ENCODE measurements at regions not wholly inside any gene's neighbourhood (a gene's known extent, or its start where the extent isn't known, plus 50 kb on each side); places are given as distances from the start of the nearest gene placed in this dataset.
A peak's percentile ranks its signal among the peaks of the same experiment; 100 is the strongest.

- no peak overlapping the region for H3K4me3 ChIP-seq (ENCODE audit: low read depth in 1 of 3, low read length in 3 of 3)
- H3K36me3 ChIP-seq (ENCODE audit: control insufficient read depth in 4 of 4, insufficient read depth in 3 of 4, low read depth in 1 of 4, low read length in 3 of 4), result no peaks in the 10 kb centered on the region
- DNase-seq (ENCODE audit: low spot score), result no peak
- no peak overlapping the region for H3K9ac ChIP-seq (ENCODE audit: low read depth in 1 of 2, low read length in 2 of 2)
- no peak overlapping the region for H3K27ac ChIP-seq (ENCODE audit: low read depth in 1 of 2, low read length in 2 of 2)
- H3K9me3 ChIP-seq (ENCODE audit: control insufficient read depth in 4 of 4, low read length in 3 of 4), result no peaks in the 10 kb centered on the region
- peaks cover 0 to 4% (median 0%) of the 10 kb centered on the region in 4 donors for H3K27me3 ChIP-seq (ENCODE audit: control insufficient read depth in 4 of 4, insufficient read depth in 4 of 4, low read length in 3 of 4)
- no peaks in the 10 kb centered on the region for H3K4me1 ChIP-seq (ENCODE audit: control insufficient read depth in 4 of 4, insufficient read depth in 4 of 4, low read length in 3 of 4)
- TF ChIP-seq, protein P1, sequence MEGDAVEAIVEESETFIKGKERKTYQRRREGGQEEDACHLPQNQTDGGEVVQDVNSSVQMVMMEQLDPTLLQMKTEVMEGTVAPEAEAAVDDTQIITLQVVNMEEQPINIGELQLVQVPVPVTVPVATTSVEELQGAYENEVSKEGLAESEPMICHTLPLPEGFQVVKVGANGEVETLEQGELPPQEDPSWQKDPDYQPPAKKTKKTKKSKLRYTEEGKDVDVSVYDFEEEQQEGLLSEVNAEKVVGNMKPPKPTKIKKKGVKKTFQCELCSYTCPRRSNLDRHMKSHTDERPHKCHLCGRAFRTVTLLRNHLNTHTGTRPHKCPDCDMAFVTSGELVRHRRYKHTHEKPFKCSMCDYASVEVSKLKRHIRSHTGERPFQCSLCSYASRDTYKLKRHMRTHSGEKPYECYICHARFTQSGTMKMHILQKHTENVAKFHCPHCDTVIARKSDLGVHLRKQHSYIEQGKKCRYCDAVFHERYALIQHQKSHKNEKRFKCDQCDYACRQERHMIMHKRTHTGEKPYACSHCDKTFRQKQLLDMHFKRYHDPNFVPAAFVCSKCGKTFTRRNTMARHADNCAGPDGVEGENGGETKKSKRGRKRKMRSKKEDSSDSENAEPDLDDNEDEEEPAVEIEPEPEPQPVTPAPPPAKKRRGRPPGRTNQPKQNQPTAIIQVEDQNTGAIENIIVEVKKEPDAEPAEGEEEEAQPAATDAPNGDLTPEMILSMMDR (IDR thresholded peaks at IDR 0.05; ENCODE audit: low read depth, low read length, missing input control), result peak; percentile 22
- TF ChIP-seq, protein P2, sequence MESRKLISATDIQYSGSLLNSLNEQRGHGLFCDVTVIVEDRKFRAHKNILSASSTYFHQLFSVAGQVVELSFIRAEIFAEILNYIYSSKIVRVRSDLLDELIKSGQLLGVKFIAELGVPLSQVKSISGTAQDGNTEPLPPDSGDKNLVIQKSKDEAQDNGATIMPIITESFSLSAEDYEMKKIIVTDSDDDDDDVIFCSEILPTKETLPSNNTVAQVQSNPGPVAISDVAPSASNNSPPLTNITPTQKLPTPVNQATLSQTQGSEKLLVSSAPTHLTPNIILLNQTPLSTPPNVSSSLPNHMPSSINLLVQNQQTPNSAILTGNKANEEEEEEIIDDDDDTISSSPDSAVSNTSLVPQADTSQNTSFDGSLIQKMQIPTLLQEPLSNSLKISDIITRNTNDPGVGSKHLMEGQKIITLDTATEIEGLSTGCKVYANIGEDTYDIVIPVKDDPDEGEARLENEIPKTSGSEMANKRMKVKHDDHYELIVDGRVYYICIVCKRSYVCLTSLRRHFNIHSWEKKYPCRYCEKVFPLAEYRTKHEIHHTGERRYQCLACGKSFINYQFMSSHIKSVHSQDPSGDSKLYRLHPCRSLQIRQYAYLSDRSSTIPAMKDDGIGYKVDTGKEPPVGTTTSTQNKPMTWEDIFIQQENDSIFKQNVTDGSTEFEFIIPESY (IDR thresholded peaks at IDR 0.05), result no peak
- TF ChIP-seq HNF4A (conservative IDR thresholded peaks at IDR 0.05) (no peak), MAX (IDR thresholded peaks at IDR 0.05) (no peak), RAD21 (IDR thresholded peaks at IDR 0.05) (peak in 1 of 2 donors; percentile 17)
- WGBS, result 59% methylated on average over 12 of the region's 12 CpGs
Observed at GRCh38 chr10:128631801-128632241, 505.6 kb upstream of the MKI67 start.

- TF ChIP-seq, protein P2 (IDR thresholded peaks at IDR 0.05), result no peak
- no peak for TF ChIP-seq RAD21 (IDR thresholded peaks at IDR 0.05)
- Histone ChIP-seq H3K27ac (ENCODE audit: low read depth in 1 of 2, low read length in 2 of 2) (no peak overlapping the region), H3K4me3 (ENCODE audit: low read depth in 1 of 3, low read length in 3 of 3) (no peak overlapping the region), H3K9me3 (ENCODE audit: control insufficient read depth in 4 of 4, low read length in 3 of 4) (no peaks in the 10 kb centered on the region), H3K36me3 (ENCODE audit: control insufficient read depth in 4 of 4, insufficient read depth in 3 of 4, low read depth in 1 of 4, low read length in 3 of 4) (no peaks in the 10 kb centered on the region), H3K27me3 (ENCODE audit: control insufficient read depth in 4 of 4, insufficient read depth in 4 of 4, low read length in 3 of 4) (peaks cover 0 to 4% (median 0%) of the 10 kb centered on the region in 4 donors), H3K4me1 (ENCODE audit: control insufficient read depth in 4 of 4, insufficient read depth in 4 of 4, low read length in 3 of 4) (no peaks in the 10 kb centered on the region), H3K9ac (ENCODE audit: low read depth in 1 of 2, low read length in 2 of 2) (no peak overlapping the region)
- 91% methylated on average over 7 of the region's 7 CpGs for WGBS
- DNase-seq (ENCODE audit: low spot score), result no peak
Observed at GRCh38 chr10:128632694-128633093, 506.5 kb upstream of the MKI67 start.

- Histone ChIP-seq H3K4me3 (ENCODE audit: low read depth in 1 of 3, low read length in 3 of 3) (no peak overlapping the region), H3K27ac (ENCODE audit: low read depth in 1 of 2, low read length in 2 of 2) (no peak overlapping the region), H3K9ac (ENCODE audit: low read depth in 1 of 2, low read length in 2 of 2) (no peak overlapping the region), H3K4me1 (ENCODE audit: control insufficient read depth in 4 of 4, insufficient read depth in 4 of 4, low read length in 3 of 4) (no peaks in the 10 kb centered on the region), H3K27me3 (ENCODE audit: control insufficient read depth in 4 of 4, insufficient read depth in 4 of 4, low read length in 3 of 4) (peaks cover 0 to 4% (median 0%) of the 10 kb centered on the region in 4 donors), H3K36me3 (ENCODE audit: control insufficient read depth in 4 of 4, insufficient read depth in 3 of 4, low read depth in 1 of 4, low read length in 3 of 4) (no peaks in the 10 kb centered on the region), H3K9me3 (ENCODE audit: control insufficient read depth in 4 of 4, low read length in 3 of 4) (no peaks in the 10 kb centered on the region)
- 51% methylated on average over 6 of the region's 6 CpGs for WGBS
- TF ChIP-seq MAX (IDR thresholded peaks at IDR 0.05), result no peak
- no peak for TF ChIP-seq SP1 (IDR thresholded peaks at IDR 0.05)
- TF ChIP-seq HNF4A (conservative IDR thresholded peaks at IDR 0.05), result no peak
- TF ChIP-seq, protein P3, sequence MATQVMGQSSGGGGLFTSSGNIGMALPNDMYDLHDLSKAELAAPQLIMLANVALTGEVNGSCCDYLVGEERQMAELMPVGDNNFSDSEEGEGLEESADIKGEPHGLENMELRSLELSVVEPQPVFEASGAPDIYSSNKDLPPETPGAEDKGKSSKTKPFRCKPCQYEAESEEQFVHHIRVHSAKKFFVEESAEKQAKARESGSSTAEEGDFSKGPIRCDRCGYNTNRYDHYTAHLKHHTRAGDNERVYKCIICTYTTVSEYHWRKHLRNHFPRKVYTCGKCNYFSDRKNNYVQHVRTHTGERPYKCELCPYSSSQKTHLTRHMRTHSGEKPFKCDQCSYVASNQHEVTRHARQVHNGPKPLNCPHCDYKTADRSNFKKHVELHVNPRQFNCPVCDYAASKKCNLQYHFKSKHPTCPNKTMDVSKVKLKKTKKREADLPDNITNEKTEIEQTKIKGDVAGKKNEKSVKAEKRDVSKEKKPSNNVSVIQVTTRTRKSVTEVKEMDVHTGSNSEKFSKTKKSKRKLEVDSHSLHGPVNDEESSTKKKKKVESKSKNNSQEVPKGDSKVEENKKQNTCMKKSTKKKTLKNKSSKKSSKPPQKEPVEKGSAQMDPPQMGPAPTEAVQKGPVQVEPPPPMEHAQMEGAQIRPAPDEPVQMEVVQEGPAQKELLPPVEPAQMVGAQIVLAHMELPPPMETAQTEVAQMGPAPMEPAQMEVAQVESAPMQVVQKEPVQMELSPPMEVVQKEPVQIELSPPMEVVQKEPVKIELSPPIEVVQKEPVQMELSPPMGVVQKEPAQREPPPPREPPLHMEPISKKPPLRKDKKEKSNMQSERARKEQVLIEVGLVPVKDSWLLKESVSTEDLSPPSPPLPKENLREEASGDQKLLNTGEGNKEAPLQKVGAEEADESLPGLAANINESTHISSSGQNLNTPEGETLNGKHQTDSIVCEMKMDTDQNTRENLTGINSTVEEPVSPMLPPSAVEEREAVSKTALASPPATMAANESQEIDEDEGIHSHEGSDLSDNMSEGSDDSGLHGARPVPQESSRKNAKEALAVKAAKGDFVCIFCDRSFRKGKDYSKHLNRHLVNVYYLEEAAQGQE (IDR thresholded peaks at IDR 0.05), result no peak
- TF ChIP-seq, protein P1 (IDR thresholded peaks at IDR 0.05; ENCODE audit: low read depth, low read length, missing input control), result no peak
- no peak for TF ChIP-seq RXRA (IDR thresholded peaks at IDR 0.05)
- TF ChIP-seq GABPA (IDR thresholded peaks at IDR 0.05 in 1 of 2, conservative IDR thresholded peaks at IDR 0.05 in 1 of 2), result no peak
- TF ChIP-seq RAD21 (IDR thresholded peaks at IDR 0.05), result no peak
- no peak for TF ChIP-seq NR2F2 (IDR thresholded peaks at IDR 0.05)
- TF ChIP-seq FOXA2 (IDR thresholded peaks at IDR 0.05), result no peak
- DNase-seq (ENCODE audit: low spot score), result no peak
Observed at GRCh38 chr10:128633864-128634540, 507.8 kb upstream of the MKI67 start.

All from liver (tissue), 8 donors.